Posterior vena cava (tissue), 2 donors: ENCODE measurements at regions not wholly inside any gene's neighbourhood (a gene's known extent, or its start where the extent isn't known, plus 50 kb on each side); places are given as distances from the start of the nearest gene placed in this dataset.
"Not testable (repeated sequence)": the region's sequence is repeated elsewhere in the genome, so short reads cannot be mapped to it uniquely, and the experiment has no call there.

Source experiments
- DNase-seq: peaks from one replicate; pipeline ENCODE4 v3.0.0-alpha.2; 2020; ENCODE audit warnings: low spot score
- intact Hi-C, 2 donors: fragments of 100-400 bp; cut with DNase I; formaldehyde crosslinking; loops; one replicate each; pipeline versions ENCODE4 v1.14.1 to v1.14.2; 2022 to 2023
- donor health status: DM: yes; HTN: yes; CAD: no.
- donor health status: DM: yes; HTN: yes; CAD: no.

- intact Hi-C loops, result no loop called here
- no peak for DNase-seq
Measured at GRCh38 chr21:15659753-15660422, 69.9 kb upstream of the USP25 start.

GRCh38 chr21:15660423-15660804, 69.4 kb upstream of the USP25 start:
- DNase-seq, result no peak
- intact Hi-C loops, result no loop called here

- no peak for DNase-seq
- intact Hi-C loops, result no loop called here
Measured at GRCh38 chr21:15667010-15667409, 62.8 kb upstream of the USP25 start.

- DNase-seq, result no peak
- intact Hi-C loops, result no loop called here
Measured at GRCh38 chr21:15667819-15668218, 62.0 kb upstream of the USP25 start.

GRCh38 chr21:15669247-15669646, 60.5 kb upstream of the USP25 start:
- DNase-seq, result no peak
- intact Hi-C loops, result no loop called here

- intact Hi-C loops, result no loop called here
- no peak for DNase-seq
Measured at GRCh38 chr21:15671188-15671587, 58.6 kb upstream of the USP25 start.

GRCh38 chr21:15672578-15672977, 57.2 kb upstream of the USP25 start:
- intact Hi-C loops, result not testable (repeated sequence)

GRCh38 chr21:15676935-15677334, 52.8 kb upstream of the USP25 start:
- DNase-seq, result no peak
- intact Hi-C loops, result no loop called here

More at GRCh38 chr21:15672578-15672977, 57.2 kb upstream of the USP25 start:
- not testable (repeated sequence) for DNase-seq

- no peak for DNase-seq
Measured at GRCh38 chr21:15679630-15680029, 50.2 kb upstream of the USP25 start.

More at GRCh38 chr21:15679630-15680029, 50.2 kb upstream of the USP25 start:
- intact Hi-C loops, result no loop called here
